ENCODE measurements at regions not wholly inside any gene's neighbourhood (a gene's known extent, or its start where the extent isn't known, plus 50 kb on each side); places are given as distances from the start of the nearest gene placed in this dataset.

DNA sequence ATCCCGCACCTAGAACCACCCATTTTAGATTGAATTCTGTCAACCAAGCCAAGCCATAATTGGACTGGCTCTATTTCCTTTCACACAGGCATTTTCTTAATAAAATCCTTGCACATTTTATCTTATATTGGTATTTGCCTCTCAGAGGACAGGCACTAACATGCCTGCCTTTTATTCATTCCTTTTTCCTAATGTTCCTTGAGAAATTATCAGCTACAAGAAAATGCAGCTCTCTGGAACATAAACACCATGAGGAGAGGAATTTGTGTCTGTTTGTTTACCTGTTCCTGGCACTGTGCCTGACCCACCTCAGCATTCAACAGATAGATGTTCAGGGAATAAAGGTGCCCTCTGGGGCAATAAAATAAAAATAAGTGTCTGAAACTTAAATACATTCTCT is 116.2 kb downstream of the PDHA2 start:
- Histone ChIP-seq H2AFZ (replicated peaks; ENCODE audit: low read length, poor library complexity) (no peak overlapping the region), H3K4me3 (ENCODE audit: insufficient read depth, low read depth, low read length) (no peak overlapping the region), H3K4me1 (ENCODE audit: control insufficient read depth, insufficient read depth, low read length) (no peaks in the 10 kb centered on the region), H3K18ac (ENCODE audit: low read depth, low read length) (no peak overlapping the region), H2AK9ac (replicated peaks; ENCODE audit: low read depth, low read length, poor library complexity) (no peak overlapping the region), H3K56ac (ENCODE audit: extremely low read depth, insufficient read depth, low read length) (no peak overlapping the region), H3K36me3 (ENCODE audit: control insufficient read depth, insufficient read depth, low read length) (no peaks in the 10 kb centered on the region), H3K4ac (ENCODE audit: low read depth, low read length) (no peak overlapping the region), H4K5ac (ENCODE audit: low read depth, low read length) (no peak overlapping the region), H4K20me1 (ENCODE audit: insufficient read depth, low read length) (no peaks in the 10 kb centered on the region), H3K79me1 (ENCODE audit: low read depth in 1 of 2, low read length in 2 of 2) (no peaks in the 10 kb centered on the region), H3K27ac (ENCODE audit: insufficient read depth, low read length) (no peak overlapping the region), H3K9me1 (ENCODE audit: insufficient read depth, low read length) (no peaks in the 10 kb centered on the region), H3K27me3 (ENCODE audit: control insufficient read depth, insufficient read depth, low read length) (no peaks in the 10 kb centered on the region), H3K23ac (ENCODE audit: low read depth, low read length) (no peak overlapping the region), H3K4me2 (ENCODE audit: low read depth, low read length) (no peak overlapping the region), H2BK20ac (ENCODE audit: low read depth, low read length) (no peak overlapping the region), H3K9me3 (ENCODE audit: control insufficient read depth, insufficient read depth, low read length) (peaks cover 11% of the 10 kb centered on the region; the same call in 1 of the 2 replicates), H3K14ac (replicated peaks; ENCODE audit: low read depth, low read length) (no peak overlapping the region), H4K91ac (ENCODE audit: insufficient read depth, low read depth, low read length) (no peak overlapping the region), H4K8ac (ENCODE audit: low read depth in 2 of 2, low read length in 2 of 2) (no peak overlapping the region), H2BK5ac (ENCODE audit: low read depth, low read length, poor library complexity, severe bottlenecking) (no peak overlapping the region), H2BK120ac (ENCODE audit: low read depth, low read length) (no peak overlapping the region), H2BK15ac (ENCODE audit: low read depth, low read length) (no peak overlapping the region), H3K9ac (ENCODE audit: low read depth, low read length) (no peak overlapping the region), H2AK5ac (ENCODE audit: low read depth, low read length) (no peak overlapping the region)
- WGBS, 2 experiments (ENCODE audit: extremely low coverage in 2 of 2, insufficient read length in 1 of 2): no CpG with 5 or more reads among the region's 1 CpG
- TF ChIP-seq RCOR1 (IDR thresholded peaks at IDR 0.05; ENCODE audit: insufficient replicate concordance, low read length): no peak
- TF ChIP-seq, protein P1, sequence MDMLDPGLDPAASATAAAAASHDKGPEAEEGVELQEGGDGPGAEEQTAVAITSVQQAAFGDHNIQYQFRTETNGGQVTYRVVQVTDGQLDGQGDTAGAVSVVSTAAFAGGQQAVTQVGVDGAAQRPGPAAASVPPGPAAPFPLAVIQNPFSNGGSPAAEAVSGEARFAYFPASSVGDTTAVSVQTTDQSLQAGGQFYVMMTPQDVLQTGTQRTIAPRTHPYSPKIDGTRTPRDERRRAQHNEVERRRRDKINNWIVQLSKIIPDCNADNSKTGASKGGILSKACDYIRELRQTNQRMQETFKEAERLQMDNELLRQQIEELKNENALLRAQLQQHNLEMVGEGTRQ (IDR thresholded peaks at IDR 0.05; ENCODE audit: low read depth, low read length): no peak
- TF ChIP-seq MAFK (IDR thresholded peaks at IDR 0.05; ENCODE audit: low read depth, low read length): no peak
- TF ChIP-seq FOS (IDR thresholded peaks at IDR 0.05; ENCODE audit: low read depth, low read length): no peak
- TF ChIP-seq, protein P2, sequence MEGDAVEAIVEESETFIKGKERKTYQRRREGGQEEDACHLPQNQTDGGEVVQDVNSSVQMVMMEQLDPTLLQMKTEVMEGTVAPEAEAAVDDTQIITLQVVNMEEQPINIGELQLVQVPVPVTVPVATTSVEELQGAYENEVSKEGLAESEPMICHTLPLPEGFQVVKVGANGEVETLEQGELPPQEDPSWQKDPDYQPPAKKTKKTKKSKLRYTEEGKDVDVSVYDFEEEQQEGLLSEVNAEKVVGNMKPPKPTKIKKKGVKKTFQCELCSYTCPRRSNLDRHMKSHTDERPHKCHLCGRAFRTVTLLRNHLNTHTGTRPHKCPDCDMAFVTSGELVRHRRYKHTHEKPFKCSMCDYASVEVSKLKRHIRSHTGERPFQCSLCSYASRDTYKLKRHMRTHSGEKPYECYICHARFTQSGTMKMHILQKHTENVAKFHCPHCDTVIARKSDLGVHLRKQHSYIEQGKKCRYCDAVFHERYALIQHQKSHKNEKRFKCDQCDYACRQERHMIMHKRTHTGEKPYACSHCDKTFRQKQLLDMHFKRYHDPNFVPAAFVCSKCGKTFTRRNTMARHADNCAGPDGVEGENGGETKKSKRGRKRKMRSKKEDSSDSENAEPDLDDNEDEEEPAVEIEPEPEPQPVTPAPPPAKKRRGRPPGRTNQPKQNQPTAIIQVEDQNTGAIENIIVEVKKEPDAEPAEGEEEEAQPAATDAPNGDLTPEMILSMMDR (conservative IDR thresholded peaks at IDR 0.05; ENCODE audit: low read depth, low read length): no peak
- no peak for TF ChIP-seq MAZ (IDR thresholded peaks at IDR 0.05; ENCODE audit: borderline replicate concordance, low read depth, low read length)
- TF ChIP-seq, protein P3, sequence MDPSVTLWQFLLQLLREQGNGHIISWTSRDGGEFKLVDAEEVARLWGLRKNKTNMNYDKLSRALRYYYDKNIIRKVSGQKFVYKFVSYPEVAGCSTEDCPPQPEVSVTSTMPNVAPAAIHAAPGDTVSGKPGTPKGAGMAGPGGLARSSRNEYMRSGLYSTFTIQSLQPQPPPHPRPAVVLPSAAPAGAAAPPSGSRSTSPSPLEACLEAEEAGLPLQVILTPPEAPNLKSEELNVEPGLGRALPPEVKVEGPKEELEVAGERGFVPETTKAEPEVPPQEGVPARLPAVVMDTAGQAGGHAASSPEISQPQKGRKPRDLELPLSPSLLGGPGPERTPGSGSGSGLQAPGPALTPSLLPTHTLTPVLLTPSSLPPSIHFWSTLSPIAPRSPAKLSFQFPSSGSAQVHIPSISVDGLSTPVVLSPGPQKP (IDR thresholded peaks at IDR 0.05; ENCODE audit: borderline replicate concordance, low read depth, low read length): no peak
- ChIA-PET POLR2A (ENCODE audit: unreplicated experiment) (no interaction called here), CTCF (no interaction called here)
- DNase-seq: no peak
- no peak for ATAC-seq (ENCODE audit: low read depth)
- in situ Hi-C loops (cut with MboI; ENCODE audit: low sequenced_read_pairs) (no loop called here), dilution Hi-C loops (cut with HindIII; ENCODE audit: low sequenced_read_pairs, unreplicated experiment) (no loop called here), intact Hi-C loops (cut with micrococcal nuclease) (no loop called here)
- BruUV-seq (replicated peaks): no TSS peak
